ENCODE measurements at regions not wholly inside any gene's neighbourhood (a gene's known extent, or its start where the extent isn't known, plus 50 kb on each side); places are given as distances from the start of the nearest gene placed in this dataset.

DNA sequence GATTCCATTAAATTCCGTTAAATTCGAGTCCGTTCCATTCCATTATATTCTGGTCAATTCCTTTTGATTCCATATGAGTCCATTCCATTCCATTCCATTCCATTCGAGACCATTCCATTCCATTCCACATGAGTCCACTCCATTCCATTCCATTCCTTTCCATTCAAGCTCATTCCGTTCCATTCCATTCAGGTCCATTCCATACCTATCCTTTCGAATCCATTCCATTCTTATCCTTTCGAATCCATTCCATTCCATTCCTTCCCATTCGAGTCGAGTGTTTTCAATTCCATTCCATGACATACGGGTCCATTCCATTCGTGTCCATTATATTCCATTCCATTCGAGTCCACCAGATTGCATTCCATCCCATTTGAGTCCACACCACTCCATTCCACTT is 1127.4 kb downstream of the RPIA start:
- no peaks in the 10 kb centered on the region for H3K36me3 ChIP-seq (ENCODE audit: control insufficient read depth in 2 of 2, extremely low read depth in 1 of 2, insufficient read depth in 2 of 2, low read length in 2 of 2)
- H3K79me2 ChIP-seq (ENCODE audit: control insufficient read depth, insufficient read depth, low read length) = no peaks in the 10 kb centered on the region
- no peak overlapping the region for H3K4me2 ChIP-seq (ENCODE audit: control insufficient read depth, extremely low read depth, insufficient read depth, low read depth, low read length)
- no peak overlapping the region for H3K9ac ChIP-seq (ENCODE audit: control insufficient read depth, extremely low read depth, insufficient read depth, low read length)
- H3K9me1 ChIP-seq (ENCODE audit: control insufficient read depth, extremely low read depth, insufficient read depth, low read length) = no peaks in the 10 kb centered on the region
- H3K4me1 ChIP-seq (ENCODE audit: control insufficient read depth, extremely low read depth, insufficient read depth, low read length) = no peaks in the 10 kb centered on the region
- no peak overlapping the region for H3K4me3 ChIP-seq (ENCODE audit: control insufficient read depth in 2 of 3, extremely low read depth in 1 of 3, insufficient read depth in 2 of 3, low read depth in 1 of 3, low read length in 3 of 3)
- TF ChIP-seq EZH2 (IDR thresholded peaks at IDR 0.05; ENCODE audit: low read length) (no peak), CTCF (optimal IDR thresholded peaks at IDR 0.05 in 1 of 3, IDR thresholded peaks at IDR 0.05 in 1 of 3, conservative IDR thresholded peaks at IDR 0.05 in 1 of 3; ENCODE audit: extremely low read depth in 1 of 3, insufficient read depth in 2 of 3, low read length in 3 of 3) (no peak)
- no peak overlapping the region for H2AFZ ChIP-seq (ENCODE audit: control insufficient read depth, low read length)
- no peaks in the 10 kb centered on the region for H4K20me1 ChIP-seq (ENCODE audit: control insufficient read depth, extremely low read depth, insufficient read depth, low read length)
- dilution Hi-C loops (cut with MboI; ENCODE audit: extremely low pct_ligation_motif_present, low sequenced_read_pairs) = no loop called here
- peaks cover 37% of the 10 kb centered on the region for H3K9me3 ChIP-seq (ENCODE audit: control insufficient read depth, low read depth, low read length)
- DNase-seq (ENCODE audit: low read depth, low spot score) = no peak
- no peak overlapping the region for H3K27ac ChIP-seq (ENCODE audit: control insufficient read depth, insufficient read depth, low read length)
- no peak for FAIRE-seq
- no peaks in the 10 kb centered on the region for H3K27me3 ChIP-seq (ENCODE audit: control insufficient read depth, extremely low read depth, insufficient read depth, low read length)

DNA sequence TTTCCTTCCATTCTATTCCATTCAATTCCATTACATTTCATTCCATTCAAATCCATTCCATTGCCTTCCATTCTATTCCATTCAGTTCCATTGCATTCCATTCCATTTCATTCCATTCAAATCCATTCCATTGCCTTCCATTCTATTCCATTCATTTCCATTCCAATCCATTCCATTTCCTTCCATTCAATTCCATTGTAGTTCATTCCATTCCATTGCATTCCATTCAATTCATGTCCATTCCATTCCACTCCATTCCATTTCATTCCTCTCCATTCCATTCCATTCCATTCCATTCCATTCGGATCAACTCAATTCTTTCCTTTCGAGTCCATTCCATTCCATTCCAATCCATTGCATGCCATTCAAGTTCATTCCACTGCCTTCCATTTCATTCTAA is 1128.3 kb downstream of the RPIA start:
- Histone ChIP-seq H3K9ac (ENCODE audit: control insufficient read depth, extremely low read depth, insufficient read depth, low read length) (no peak overlapping the region), H3K9me1 (ENCODE audit: control insufficient read depth, extremely low read depth, insufficient read depth, low read length) (no peaks in the 10 kb centered on the region), H3K4me2 (ENCODE audit: control insufficient read depth, extremely low read depth, insufficient read depth, low read depth, low read length) (no peak overlapping the region), H3K9me3 (ENCODE audit: control insufficient read depth, low read depth, low read length) (peaks cover 38% of the 10 kb centered on the region), H4K20me1 (ENCODE audit: control insufficient read depth, extremely low read depth, insufficient read depth, low read length) (no peaks in the 10 kb centered on the region), H2AFZ (ENCODE audit: control insufficient read depth, low read length) (no peak overlapping the region), H3K27ac (ENCODE audit: control insufficient read depth, insufficient read depth, low read length) (no peak overlapping the region), H3K36me3 (ENCODE audit: control insufficient read depth in 2 of 2, extremely low read depth in 1 of 2, insufficient read depth in 2 of 2, low read length in 2 of 2) (no peaks in the 10 kb centered on the region), H3K79me2 (ENCODE audit: control insufficient read depth, insufficient read depth, low read length) (no peaks in the 10 kb centered on the region), H3K4me3 (ENCODE audit: control insufficient read depth in 2 of 3, extremely low read depth in 1 of 3, insufficient read depth in 2 of 3, low read depth in 1 of 3, low read length in 3 of 3) (no peak overlapping the region), H3K27me3 (ENCODE audit: control insufficient read depth, extremely low read depth, insufficient read depth, low read length) (no peaks in the 10 kb centered on the region), H3K4me1 (ENCODE audit: control insufficient read depth, extremely low read depth, insufficient read depth, low read length) (no peaks in the 10 kb centered on the region)
- no peak for TF ChIP-seq CTCF (optimal IDR thresholded peaks at IDR 0.05 in 1 of 3, IDR thresholded peaks at IDR 0.05 in 1 of 3, conservative IDR thresholded peaks at IDR 0.05 in 1 of 3; ENCODE audit: extremely low read depth in 1 of 3, insufficient read depth in 2 of 3, low read length in 3 of 3)
- no peak for TF ChIP-seq EZH2 (IDR thresholded peaks at IDR 0.05; ENCODE audit: low read length)
- no peak for DNase-seq (ENCODE audit: low read depth, low spot score)
- dilution Hi-C loops (cut with MboI; ENCODE audit: extremely low pct_ligation_motif_present, low sequenced_read_pairs) = no loop called here
- no peak for FAIRE-seq

All from keratinocyte (primary cell).